ELF-1 (cell line): ENCODE measurements at regions not wholly inside any gene's neighbourhood (a gene's known extent, or its start where the extent isn't known, plus 50 kb on each side); places are given as distances from the start of the nearest gene placed in this dataset.
"Not testable (repeated sequence)": the region's sequence is repeated elsewhere in the genome, so short reads cannot be mapped to it uniquely, and the experiment has no call there.

Experiments used
- DNase-seq: peaks from one replicate; pipeline ENCODE4 v3.0.0-alpha.2; 2016; ENCODE audit warnings: low read depth, low spot score

DNA sequence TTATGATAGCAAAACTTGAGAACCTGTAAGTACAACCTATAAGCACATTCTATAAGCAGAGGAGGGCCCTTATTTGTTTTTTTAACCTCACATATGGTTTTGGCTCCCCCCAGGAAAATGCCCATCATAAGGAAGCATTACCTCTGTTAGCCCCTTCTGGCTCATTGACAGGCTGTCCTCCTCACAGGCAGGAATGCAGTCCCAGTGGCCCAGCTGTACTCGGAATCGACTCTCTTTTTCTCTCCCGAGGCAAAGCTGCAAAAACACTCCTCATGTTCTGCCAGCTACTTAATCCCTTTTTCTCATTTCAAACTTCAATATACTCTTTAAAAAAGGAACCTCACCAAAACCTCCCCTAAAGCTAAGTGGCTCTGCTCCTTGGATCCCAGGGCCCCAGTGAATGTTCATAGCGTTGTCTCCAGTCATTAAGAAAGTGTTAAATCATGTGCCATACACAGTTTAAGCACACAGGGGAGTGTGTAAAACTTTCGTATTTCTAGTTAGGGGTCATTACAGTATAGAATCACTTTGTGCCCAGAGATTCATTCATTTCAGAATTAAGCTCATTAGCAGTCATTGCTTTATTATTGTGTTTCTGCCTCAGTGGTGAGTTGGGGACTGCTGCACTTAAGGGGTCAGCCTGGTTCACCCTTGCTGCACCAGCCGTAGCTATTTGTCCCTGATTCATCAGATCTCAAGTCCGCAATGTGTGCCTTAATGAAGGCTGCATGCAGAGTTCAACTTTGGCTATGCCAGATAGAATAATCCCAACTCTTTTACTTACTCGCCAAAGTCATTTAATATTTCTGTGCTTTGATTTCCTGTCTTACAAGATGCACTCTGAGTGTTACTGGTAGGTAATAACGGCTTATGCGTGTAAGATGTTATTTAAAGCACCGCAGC is 57.6 kb downstream of the JRKL start:
- no peak for DNase-seq

DNA sequence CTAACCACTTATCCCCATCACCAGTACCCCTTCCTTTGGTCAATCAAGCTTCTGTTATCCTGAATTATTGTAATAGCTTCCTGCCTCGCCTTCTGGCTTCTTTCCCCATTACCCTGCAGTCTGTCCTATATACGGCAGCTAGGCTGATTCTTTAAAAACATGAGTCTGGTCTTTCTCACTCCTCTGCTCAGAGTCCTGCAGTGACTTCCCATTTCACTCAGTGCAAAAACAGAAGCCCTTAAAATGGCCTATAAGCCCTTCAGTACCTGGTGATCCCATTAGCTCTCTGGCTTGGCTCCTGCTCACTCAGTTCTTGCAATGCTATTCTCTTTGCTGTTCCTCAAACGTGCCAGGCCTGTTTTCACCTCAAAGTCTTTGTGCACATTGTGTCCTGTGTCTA is 58.4 kb downstream of the JRKL start:
- no peak for DNase-seq

DNA sequence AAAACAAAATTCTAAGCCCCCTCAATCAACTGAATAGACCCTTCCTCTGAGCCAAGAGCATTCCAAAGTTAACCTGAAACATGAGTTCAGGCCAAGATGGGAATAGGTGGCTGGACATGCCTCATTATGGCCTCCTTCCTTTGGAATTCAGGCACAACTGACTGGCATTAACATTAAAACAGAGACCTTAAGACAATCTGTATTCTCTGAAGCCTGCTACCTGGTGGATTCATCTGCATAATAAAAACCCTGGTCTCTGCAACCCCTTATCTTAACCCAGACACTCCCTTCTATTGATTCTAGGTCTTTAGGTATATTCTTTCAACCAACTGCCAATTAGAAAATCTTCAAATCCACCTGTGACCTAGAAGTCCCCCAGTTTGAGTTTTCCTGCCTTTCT is 66.3 kb downstream of the JRKL start:
- peak; percentile 32 for DNase-seq

DNA sequence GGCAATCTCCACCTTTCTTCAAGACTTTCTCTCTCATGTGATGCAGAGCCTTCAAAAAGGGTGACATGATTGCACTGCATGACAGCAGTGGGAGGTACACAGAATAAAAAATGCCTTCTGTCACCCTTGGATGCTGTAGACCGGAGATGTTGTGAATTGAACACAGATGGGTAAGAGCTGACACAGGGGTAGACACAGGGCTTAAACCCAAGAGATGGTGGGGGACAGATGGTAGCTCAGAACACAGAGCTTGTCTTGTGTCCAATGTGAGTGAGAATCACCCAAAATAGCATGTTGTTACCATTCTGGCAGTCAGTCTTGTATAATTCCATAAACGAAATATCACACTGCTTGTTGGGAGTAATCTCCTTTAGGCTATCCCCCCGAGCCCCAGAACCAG is 69.9 kb downstream of the JRKL start:
- DNase-seq = no peak

DNA sequence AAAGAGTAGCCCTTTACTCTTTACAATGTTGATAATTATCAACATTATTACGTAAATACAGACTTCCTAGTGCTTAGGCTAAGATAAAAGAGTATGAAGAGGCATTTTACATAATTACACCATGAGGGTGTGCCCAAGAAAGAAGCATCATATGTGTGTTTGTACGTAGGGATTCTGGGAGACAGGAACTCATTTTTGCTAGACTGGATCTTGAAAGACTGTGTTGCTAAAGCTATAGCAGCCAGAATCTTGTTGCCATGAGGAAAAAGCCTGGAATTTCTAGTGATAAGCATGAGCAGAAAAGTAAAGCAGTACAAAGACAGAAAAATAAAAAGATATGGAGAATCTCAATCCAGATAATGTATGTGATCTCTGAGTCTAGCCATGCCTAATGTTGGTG is 72.1 kb downstream of the JRKL start:
- no peak for DNase-seq

DNA sequence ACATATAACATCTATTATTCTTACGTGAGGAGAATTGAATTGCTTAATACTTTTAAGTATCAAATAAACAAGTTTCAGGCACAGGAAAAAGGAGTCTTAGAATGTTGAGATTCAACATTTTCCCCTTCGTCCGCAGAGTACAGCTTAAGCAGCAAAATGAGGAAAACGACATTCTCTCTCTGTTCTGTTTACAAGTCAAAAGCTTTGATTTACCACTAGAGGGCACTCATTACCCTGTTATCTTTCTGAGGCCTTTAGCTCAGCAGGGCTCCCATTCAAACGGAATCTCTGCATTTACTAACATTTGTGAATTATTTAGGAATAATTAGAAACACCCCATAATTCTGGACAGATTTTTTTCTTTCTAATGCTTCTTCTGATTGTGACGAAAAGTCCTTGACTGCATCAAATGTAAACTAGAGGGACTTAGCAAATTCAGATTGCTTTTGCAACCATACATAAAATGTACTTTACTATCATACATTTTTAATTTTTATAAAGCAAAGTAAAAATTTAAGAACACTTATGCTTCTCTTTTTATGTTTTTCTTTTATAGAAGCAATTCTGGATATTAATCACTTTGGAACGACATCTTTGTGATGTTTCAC is 75.0 kb downstream of the JRKL start:
- DNase-seq = peak; percentile 56

DNA sequence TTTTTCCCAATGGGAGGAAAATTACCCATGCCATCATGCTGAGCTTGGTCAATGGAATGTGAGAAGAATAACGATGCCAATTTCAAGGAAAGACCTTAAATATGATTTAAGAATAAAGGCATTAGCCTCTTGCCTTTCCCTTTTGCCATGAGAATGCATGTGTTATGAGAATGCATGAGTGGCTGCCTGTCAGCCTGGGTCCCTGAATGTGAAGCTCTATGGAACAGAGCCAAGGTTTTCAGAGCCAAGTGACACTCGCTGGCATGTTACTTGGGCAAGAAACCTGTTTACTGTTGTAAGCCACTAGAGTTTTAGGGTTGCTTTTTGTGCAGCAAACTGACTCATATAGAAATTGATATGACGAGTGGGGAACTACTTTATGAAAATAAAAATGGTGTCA is 75.7 kb downstream of the JRKL start:
- no peak for DNase-seq

DNA sequence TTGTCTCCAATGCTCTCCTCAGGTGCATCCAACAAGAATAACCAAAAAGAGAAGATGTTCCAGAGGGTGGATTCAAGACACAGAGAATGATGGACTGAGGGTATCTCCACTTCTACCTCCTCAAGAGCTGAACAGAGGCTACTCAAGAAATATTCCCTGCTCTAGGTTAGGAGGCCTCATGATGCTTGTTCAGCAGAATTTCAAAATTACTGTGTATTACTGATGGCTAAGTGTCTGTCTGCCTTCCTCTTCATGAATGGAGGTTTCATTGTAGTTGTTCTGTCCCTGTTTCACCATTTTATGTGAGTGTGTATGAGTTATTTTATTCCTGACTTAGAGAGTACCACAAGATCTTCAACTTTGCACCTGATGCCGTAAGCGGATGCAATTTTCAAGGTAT is 76.8 kb downstream of the JRKL start:
- DNase-seq = no peak

DNA sequence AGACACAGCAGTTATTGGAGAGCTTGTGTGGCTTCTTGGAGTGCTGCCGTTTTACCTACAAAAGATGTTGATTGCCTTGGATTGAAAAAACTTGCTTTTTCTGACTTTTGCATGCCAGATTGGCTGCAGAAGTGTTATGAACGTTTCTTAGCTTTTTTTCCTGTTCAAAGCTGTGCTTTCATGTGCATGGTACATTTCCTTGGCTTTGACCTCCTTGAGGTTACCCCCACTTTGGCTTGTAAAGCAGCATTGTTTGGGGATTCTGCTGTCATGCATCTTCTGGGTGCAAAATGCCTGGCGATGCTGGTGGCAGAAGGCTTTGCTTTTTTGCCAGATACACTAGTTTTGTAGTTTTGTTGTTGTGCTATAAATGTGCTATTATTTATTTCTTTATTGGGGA is 80.0 kb downstream of the JRKL start:
- no peak for DNase-seq

DNA sequence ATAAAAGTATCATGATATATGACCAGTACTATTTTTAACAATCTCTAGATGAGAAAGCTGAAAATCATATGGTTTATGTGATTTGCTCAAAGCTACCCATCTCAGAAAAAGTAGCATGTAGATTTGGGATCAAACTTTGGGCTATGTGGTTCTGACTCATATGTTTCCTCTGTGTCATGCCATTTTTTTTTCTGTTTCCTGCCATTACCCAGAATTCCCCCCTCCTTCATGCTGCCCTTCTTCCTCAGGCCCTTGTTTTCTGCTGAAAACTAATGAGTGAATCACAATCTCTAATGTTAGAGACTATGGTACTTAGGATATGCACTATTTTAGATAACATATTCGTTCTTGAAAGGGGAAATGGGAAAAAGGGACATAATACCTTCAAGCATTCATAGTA is 80.7 kb downstream of the JRKL start:
- DNase-seq = no peak

DNA sequence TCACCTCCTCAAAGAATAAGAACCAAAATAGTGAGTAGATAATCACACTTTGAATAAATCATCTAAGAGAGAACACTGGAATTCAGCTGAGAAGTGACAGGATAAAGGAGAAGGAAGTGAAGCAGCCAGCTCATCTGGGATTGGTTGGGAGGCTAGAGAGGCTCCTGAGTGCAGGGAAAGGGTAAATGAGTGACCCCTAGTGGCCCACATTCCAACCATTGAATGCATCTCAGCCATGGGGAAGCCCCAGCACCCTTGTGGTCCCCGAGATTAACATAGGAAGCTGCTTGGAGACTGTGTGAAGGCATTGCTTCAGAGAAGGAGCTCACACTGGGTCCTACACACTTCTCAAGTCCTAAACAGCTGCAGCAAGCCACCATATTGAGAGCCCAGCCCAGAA is 82.3 kb downstream of the JRKL start:
- DNase-seq = no peak

DNA sequence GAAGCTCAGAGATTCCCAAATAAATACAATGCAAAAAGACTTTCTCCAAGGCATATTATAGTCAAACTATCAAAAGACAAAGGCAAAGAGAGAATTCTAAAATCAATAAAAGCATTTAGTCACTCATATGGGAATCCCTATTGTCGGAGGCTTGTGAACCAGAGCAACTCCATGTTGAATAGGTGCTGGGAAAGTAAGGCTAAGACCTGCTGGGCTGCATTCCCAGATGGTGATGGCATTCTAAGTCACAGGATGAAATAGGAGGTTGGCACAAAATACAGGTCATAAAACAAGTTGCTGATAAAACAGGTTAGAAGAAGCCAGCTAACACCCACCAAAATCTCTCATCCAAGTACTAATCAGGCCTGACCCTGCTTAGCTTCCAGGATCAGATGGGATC is 84.5 kb downstream of the JRKL start:
- no peak for DNase-seq

DNA sequence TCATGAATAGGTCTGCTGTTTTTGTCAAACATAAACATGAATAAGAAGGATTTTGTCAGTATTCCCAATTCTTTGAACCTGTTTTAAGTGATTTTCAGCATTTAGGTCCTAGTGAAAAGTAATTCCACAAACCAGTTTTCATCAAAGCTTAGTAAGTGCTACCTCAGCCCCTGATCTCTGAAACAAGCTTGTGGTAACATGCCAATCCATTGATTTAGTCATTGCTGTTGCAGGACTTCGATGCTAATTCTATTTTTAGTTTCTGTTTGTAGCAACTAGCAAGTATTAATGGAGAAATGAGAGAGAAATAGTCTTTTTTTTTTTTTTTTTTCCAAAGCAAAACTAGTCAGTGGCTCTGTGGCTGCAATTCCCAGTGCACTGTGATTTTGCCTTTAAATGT is 91.4 kb downstream of the JRKL start:
- no peak for DNase-seq

DNA sequence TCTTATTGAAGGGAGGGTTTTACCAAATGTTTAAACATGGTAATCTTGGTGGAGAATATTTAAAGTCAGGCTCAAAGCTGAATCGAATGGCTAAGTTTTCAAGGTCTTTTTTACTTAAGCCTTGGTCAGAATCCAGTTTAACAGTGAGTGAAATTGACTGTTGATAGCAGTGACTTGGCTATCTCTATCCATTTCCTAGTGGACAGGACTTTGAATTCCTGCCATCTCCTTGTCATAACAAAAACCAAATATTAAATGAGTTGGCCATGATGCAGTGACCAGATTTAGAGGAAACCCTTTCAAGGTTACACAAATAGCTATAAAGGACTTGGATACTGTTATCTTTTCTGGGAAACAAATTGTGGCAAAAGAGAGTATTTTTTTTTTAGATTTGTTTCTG is 92.0 kb downstream of the JRKL start:
- DNase-seq = no peak

DNA sequence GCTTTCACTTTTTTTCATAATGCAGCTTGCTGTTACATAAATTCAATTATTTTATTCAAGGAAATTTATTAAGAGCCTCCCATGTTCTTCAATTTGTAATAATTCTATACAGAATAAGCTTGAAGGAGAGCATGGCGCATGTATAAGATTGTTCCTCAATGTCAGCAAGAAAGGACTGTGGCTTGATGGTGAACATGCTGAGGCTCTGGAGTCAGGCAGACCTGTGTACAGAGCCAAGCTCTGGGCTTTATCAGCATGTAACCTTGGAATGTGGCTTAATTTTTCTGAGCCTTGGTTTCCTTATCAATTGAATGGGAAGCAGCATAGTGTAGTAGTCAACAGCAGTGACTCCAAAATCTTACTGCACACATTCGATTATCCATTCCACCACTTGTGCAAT is 92.4 kb downstream of the JRKL start:
- no peak for DNase-seq

DNA sequence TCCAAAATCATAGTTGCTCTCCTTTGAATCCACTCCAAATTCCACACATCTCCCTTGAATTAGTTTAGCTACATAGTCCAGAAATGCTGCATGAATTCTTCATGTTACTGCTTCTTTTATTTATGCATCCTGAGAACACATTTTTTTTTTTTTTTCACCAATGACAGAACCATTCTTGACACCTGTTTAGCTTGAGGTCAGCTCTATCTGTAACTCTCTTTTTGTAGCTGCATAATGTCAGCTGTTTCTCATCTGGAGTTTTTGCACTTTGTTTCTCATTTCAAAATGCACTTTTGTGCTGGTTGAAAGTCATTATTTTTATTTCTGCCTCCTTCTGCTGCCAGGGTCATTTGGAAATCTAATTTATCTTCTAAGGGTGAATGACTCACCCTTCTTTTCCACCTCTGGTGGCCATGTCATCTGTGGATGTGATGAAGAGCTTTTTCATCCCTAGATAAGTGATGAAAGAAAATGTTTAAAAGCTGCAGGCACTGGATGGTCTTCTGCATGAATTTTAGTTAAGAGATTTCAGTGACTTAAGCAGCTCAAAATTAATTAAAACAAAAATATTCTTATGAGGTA is 93.7 kb downstream of the JRKL start:
- DNase-seq = no peak

DNA sequence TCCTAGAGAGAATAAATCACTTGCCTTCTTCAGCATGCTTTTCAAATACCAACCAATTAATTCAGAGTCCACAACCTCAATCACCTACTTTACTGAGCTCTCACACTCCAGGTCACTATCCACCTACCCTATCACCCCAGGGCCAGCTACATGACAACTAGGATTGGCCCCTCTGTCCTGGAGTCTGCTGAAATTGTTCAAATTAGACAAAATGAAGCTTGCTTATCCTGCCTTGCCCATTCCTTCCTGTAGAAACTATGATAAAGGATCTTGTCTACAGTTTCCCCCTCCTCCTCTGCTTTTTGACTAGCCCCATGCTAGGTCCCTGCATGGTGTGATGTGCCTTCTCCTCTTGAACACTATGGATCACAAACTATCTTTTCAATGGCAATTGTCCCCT is 94.5 kb downstream of the JRKL start:
- no peak for DNase-seq

DNA sequence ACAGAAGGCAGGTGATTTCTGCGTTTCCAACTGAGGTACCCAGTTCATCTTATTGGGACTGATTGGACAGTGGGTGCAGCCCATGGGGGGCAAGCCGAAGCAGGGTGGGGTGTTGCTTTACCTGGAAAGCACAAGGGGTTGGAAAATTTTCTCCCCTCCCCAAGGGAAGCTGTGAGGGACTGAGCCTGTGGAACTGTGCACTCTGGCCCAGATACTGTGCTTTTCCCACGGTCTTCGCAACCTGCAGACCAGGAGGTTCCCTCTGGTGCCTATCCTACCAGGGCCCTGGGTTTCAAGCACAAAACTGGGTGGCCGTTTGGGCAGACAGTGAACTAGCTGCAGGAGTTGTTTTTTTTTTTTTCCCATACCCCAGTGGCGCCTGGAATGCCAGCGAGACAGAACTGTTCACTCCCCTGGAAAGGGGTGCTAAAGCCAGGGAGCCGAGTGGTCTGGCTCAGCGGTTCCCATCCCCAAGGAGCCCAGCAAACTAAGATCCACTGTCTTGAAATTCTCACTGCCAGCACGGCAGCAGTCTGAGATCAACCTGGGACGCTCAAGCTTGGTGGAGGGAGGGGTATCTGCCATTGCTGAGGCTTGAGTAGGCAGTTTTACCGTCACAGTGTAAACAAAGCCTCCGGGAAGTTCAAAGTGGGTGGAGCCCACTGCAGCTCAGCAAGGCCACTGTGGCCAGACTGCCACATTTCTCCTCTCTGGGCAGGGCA is 97.2 kb downstream of the JRKL start:
- DNase-seq = peak; percentile 87

DNA sequence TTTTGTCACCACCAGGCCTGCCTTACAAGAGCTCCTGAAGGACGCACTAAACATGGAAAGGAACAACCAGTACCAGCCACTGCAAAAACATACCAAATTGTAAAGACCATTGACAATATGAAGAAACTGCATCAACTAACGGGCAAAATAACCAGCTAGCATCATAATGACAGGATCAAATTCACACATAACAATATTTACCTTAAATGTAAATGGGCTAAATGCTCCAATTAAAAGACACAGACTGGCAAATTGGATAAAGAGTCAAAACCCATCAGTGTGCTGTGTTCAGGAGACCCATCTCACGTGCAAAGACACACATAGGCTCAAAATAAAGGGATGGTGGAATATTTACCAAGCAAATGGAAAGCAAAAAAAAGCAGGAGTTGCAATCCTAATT is 99.1 kb downstream of the JRKL start:
- DNase-seq = not testable (repeated sequence)

DNA sequence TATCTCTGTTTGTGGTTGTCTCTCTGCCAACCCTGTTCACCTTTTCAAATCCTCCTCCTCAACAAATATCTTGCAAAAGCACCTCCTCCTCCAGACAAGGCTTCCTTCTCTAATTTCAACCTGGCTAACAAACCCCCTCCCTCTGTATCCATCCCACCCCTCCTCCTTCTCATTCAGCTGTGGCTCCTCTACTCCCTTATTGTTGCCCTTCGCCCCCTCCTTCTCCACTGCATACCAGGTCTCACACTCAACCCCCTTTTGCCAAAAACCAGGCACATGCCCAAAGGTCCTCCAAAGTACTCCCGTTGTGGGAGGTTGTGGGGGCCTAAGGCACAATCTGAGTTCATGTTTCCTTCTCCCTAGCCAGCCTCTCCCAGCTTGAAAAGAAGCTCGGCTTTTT is 110.6 kb downstream of the JRKL start:
- no peak for DNase-seq

DNA sequence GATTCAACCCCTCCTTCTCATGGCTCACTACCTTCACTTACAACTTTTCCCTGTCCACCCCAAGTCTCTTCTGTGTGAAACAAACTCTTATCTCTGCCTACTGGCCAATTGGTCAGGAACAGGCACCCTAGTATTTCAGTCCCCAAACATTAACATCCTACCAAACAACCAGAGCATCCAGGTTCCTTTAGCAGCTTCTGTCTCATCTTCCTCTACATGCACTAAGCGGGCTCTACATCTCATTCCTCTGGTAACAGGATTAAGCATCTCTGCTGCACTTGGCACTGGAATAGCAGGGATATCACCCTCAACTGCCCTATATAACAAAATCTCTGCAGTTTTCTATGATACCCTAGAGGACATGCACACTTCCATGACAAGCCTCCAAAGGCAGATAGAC is 116.2 kb downstream of the JRKL start:
- no peak for DNase-seq

DNA sequence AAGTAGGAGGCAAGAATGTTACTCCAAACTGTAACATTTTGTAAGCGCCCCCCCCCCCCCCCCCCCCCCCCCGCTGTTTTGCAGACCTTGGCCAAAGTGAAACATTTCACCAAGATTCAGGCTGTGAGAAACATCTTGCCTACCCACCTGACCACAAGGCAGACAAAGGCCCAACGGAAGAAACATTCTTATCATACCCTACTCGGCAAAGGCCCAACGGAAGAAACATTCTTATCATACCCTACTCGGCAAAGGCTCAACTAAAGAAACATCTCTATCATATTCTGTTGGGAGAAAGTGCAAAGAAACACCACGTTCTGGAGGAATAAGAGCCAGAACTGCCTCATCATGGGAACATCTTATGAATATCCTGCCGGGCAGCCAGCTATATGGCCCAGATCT is 117.1 kb downstream of the JRKL start:
- no peak for DNase-seq
